Kidney (tissue), 13 donors: ENCODE measurements at regions not wholly inside any gene's neighbourhood (a gene's known extent, or its start where the extent isn't known, plus 50 kb on each side); places are given as distances from the start of the nearest gene placed in this dataset.
A peak's percentile ranks its signal among the peaks of the same experiment; 100 is the strongest.

Experiments used
- DNase-seq, 5 donors: peaks; one replicate each; pipeline ENCODE4 v3.0.0-alpha.2; 2013 to 2020
- FAIRE-seq: peaks from 2 replicates; lab custom pipeline; 2012; peaks lifted over from hg19 to GRCh38; lab: Jason Lieb, UNC
- H3K27ac ChIP-seq, 2 donors: one replicate each; pipeline ENCODE4 v1.7.0; 2013; ENCODE audit warnings: low read depth in 2 of 2, low read length in 2 of 2, inconsistent platforms in 1 of 2
- H3K27me3 ChIP-seq: one replicate; pipeline ENCODE4 v1.7.1; 2013; ENCODE audit warnings: low read length, inconsistent platforms; ENCODE audit not compliant: control insufficient read depth, insufficient read depth
- H3K36me3 ChIP-seq, 3 donors: one replicate each; pipeline versions ENCODE4 v1.7.0 to v1.7.1; 2013; ENCODE audit warnings: low read length in 3 of 3, control low read depth in 1 of 3, inconsistent platforms in 1 of 3; ENCODE audit not compliant: insufficient read depth in 3 of 3, control insufficient read depth in 2 of 3
- H3K4me1 ChIP-seq, 3 donors: one replicate each; pipeline versions ENCODE4 v1.7.0 to v1.7.1; 2013; ENCODE audit warnings: low read length in 3 of 3, inconsistent platforms in 1 of 3, low read depth in 1 of 3; ENCODE audit not compliant: control insufficient read depth in 2 of 3, insufficient read depth in 2 of 3
- H3K4me3 ChIP-seq, 3 donors: one replicate each; pipeline versions ENCODE4 v1.7.0 to v1.8.1; 2013; ENCODE audit warnings: low read length in 3 of 3, control low read depth in 1 of 3, inconsistent platforms in 1 of 3
- H3K9ac ChIP-seq, 3 donors: one replicate each; pipeline versions ENCODE4 v1.7.0 to v1.7.1; 2013; ENCODE audit warnings: low read length in 3 of 3, control low read depth in 1 of 3, inconsistent platforms in 1 of 3
- H3K9me3 ChIP-seq, 3 donors: one replicate each; pipeline versions ENCODE4 v1.7.0 to v1.7.1; 2013; ENCODE audit warnings: low read length in 3 of 3, control low read depth in 1 of 3, inconsistent platforms in 1 of 3; ENCODE audit not compliant: control insufficient read depth in 2 of 3, insufficient read depth in 1 of 3
- intact Hi-C: fragments of 100-400 bp; cut with DNase I; formaldehyde crosslinking; loops from one replicate; pipeline ENCODE4 v1.11.1; 2022
- TF ChIP-seq, protein P1 (sequence below): IDR thresholded peaks from 3 replicates; pipeline ENCODE4 v1.5.1; 2012; ENCODE audit warnings: mild to moderate bottlenecking, moderate library complexity, borderline replicate concordance; ENCODE audit not compliant: insufficient read depth; ENCODE audit errors: extremely low read depth
- donor health status: control.
- donor health status: control.
- donor health status: control.
- donor health status: control.
- donor health status: control.
- donor health status: DM: yes; HTN: yes; CAD: no.
- donor health status: Normal renal cell carcinoma (clear cell type).

DNA sequence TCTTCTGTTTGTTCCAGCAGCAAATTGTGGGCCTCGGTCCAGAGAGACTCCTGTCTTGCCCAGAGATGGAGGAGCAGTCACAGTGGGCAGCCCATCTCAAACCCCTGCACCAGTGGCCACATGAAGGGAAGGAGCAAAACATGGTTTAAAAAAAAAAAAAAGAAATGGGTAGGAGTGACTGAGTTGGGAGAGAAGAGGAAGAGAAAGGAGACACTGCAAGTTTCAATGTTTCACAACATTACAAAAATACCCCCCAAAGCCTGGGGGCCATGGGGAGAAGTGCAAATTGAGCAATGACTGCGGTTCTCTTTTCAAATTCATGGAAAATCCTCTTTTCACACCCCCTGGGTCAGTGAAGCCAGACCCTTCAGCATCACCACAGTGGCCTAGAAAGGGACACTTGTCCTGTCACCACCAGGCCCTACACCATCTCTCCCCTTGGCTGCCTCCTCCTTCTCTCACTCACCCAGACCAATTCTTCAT is 117.1 kb downstream of the ZFP36L2 start:
- no peak for FAIRE-seq
- intact Hi-C loops: no loop called here
- no peaks in the 10 kb centered on the region for H3K9me3 ChIP-seq
- TF ChIP-seq, protein P1, sequence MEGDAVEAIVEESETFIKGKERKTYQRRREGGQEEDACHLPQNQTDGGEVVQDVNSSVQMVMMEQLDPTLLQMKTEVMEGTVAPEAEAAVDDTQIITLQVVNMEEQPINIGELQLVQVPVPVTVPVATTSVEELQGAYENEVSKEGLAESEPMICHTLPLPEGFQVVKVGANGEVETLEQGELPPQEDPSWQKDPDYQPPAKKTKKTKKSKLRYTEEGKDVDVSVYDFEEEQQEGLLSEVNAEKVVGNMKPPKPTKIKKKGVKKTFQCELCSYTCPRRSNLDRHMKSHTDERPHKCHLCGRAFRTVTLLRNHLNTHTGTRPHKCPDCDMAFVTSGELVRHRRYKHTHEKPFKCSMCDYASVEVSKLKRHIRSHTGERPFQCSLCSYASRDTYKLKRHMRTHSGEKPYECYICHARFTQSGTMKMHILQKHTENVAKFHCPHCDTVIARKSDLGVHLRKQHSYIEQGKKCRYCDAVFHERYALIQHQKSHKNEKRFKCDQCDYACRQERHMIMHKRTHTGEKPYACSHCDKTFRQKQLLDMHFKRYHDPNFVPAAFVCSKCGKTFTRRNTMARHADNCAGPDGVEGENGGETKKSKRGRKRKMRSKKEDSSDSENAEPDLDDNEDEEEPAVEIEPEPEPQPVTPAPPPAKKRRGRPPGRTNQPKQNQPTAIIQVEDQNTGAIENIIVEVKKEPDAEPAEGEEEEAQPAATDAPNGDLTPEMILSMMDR: no peak
- H3K27me3 ChIP-seq: no peaks in the 10 kb centered on the region
- no peak overlapping the region for H3K4me3 ChIP-seq
- no peak overlapping the region for H3K9ac ChIP-seq
- H3K4me1 ChIP-seq: peaks cover 0 to 20% (median 5%) of the 10 kb centered on the region in 3 donors
- H3K36me3 ChIP-seq: no peaks in the 10 kb centered on the region
- no peak for DNase-seq
- no peak overlapping the region for H3K27ac ChIP-seq

DNA sequence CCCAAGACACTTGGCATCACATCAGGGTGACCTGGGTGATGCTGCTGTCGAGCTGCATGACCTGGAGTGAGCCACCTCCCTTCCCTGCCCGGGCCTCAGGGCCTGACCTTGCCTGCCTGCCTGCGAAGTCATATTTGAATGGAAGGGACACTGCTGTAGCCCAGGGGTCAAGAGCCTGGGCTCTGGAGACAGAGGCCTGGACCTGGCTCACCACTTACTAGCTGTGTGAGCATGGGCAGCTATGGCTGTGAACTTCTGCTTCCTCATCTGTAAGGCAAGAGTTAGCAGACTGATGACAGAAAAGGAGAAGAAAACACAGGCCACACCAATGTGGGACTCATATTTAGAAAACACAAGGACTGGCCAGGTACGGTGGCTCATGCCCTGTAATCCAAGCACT is 118.7 kb downstream of the ZFP36L2 start:
- TF ChIP-seq, protein P1: no peak
- H3K9me3 ChIP-seq: no peaks in the 10 kb centered on the region
- intact Hi-C loops: no loop called here
- no peaks in the 10 kb centered on the region for H3K27me3 ChIP-seq
- peaks cover 0 to 20% (median 5%) of the 10 kb centered on the region in 3 donors for H3K4me1 ChIP-seq
- peak overlapping the region in 1 of 2 donors; percentile 51 for H3K27ac ChIP-seq
- FAIRE-seq (no peak), DNase-seq (peak in 1 of 5 donors; percentile 82)
- no peak overlapping the region for H3K4me3 ChIP-seq
- H3K36me3 ChIP-seq: no peaks in the 10 kb centered on the region
- no peak overlapping the region for H3K9ac ChIP-seq

DNA sequence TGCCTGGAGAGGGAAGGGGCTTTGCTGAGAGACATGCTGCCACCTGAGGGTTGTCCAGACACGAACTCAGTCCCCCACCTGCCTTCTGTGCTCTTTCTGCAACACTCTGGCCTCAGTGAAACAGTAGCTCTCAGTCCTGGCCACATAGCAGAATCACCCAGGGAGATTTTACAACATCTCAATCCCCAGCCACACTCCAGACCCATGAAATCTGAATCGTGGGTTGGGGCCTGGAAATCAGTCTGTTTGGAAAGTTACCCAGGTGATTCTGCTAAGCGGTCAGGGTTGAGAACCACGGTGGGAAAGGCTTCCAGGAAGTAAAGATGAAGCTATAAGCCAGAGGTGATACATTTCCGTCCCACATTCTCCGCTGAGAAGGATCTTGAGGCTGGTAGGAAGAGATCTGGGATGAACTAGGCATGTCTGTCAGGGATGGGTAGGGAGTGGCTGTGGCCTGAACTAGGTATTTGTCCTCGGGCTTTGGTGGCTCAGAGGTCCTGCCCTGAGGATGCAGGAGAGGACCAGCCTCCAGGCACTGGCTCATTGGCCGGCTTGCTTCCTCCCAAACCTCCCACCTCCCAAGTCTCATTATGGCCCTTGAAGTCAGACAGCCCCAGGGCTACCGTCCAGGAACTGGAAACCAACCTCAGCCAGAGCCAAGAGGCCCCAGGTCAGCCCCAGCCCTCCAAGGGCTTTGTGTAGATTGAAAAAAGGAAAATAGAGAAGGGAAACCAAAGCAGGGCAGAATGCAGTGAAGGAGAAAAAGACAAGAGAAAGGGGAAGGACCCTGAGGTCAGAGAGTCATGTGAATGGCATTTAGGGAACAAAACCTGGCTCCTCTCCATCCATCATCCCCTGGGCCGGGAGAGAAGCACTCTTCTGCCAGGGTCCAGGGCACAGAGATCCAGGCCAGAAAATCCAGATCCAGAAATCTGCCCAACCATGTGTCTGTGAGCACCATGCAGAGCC is 119.6 kb downstream of the ZFP36L2 start:
- DNase-seq (no peak), FAIRE-seq (no peak)
- Histone ChIP-seq H3K9me3 (no peaks in the 10 kb centered on the region), H3K4me3 (no peak overlapping the region), H3K27me3 (no peaks in the 10 kb centered on the region), H3K4me1 (peaks cover 0 to 21% (median 5%) of the 10 kb centered on the region in 3 donors), H3K27ac (peak overlapping the region; percentile 7 to 51), H3K36me3 (no peaks in the 10 kb centered on the region), H3K9ac (no peak overlapping the region)
- intact Hi-C loops: no loop called here
- TF ChIP-seq, protein P1: no peak
